NCI-H1092 (cell line): ENCODE measurements at regions not wholly inside any gene's neighbourhood (a gene's known extent, or its start where the extent isn't known, plus 50 kb on each side); places are given as distances from the start of the nearest gene placed in this dataset.
"Not testable (repeated sequence)": the region's sequence is repeated elsewhere in the genome, so short reads cannot be mapped to it uniquely, and the experiment has no call there.

Experiments
- DNase-seq: peaks from one replicate; lab custom pipeline; 2025; lab: John Stamatoyannopoulos, UW

- DNase-seq = no peak
Observed at GRCh38 chr5:88666761-88667495, 216.1 kb downstream of the MEF2C start.

DNA sequence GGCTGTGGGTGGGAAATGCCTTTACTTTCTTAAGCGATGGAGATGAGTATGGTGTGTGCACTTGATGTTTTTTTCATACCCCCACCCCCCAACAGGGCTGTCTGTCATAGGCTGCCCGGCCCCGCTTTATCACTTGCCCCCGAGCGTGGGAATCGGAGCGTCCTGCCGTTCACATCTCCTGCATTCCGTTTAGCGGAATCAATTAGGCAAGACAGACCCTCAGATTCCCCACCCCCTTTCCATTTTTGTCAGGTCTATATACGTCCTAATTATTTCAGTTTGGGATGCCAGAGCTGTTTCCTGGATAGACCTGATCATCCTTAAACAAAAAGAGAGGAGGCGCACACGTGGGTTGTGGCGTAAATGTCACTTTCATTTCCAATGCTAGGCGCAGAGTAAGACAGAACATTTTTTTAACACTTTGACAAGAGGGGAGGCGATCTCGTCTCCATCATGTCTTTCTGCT lies 217.2 kb downstream of the MEF2C start:
- no peak for DNase-seq

DNA sequence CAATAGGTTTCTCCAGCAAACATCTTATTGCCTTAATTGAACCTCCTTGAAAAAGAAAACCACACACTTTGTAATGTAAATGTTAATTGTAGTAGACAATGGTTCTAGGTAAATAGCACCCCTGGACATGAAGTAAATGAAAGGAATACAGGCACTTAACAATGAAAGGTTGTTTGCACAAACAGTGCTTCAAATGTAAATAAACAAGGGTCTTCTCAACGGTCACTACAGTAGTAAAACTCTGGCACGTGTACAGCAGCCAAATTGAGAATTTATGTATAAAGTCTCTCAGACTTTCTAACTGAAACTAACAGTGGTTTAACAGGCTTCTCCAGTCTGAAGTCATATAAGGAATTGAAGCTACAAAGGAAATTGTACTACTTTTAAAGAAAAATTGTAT lies 218.3 kb downstream of the MEF2C start:
- no peak for DNase-seq

DNA sequence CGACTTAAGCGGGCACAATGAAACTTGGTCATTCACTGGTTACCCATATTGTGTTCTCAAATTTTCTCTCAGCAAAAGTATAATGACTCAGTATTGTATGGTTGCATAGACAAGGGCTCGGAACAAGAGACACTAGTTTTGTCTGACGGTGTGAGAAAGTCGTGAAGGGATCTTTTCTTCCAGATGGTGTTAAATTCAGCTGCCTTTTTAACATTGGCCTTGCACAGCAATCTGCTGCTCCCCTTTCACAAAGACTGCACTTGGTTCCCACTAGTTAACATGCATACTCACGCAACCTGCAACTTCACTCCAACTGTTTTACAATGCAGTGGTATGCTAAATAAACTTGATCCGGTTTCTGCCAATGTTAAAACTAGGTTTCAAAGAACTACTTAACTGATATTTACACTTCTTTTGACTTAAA lies 219.2 kb downstream of the MEF2C start:
- no peak for DNase-seq

DNA sequence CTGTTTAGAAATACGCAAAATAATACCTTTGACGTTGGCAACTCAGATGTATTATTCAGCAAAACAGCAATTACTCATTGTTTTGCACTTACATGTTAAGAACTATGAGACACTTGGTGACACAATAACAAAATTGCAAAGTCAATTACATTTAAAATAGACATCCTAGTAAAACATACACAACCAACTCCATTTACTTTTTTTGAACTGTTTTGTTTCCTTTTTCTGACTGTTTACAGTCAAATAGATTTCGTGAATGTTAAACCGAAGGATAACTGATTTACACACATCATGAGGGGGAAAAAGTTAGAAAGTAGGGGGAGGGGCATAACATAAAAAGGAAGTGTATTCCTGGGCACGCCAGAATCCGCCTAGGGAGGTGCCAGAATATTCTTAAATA lies 220.1 kb downstream of the MEF2C start:
- DNase-seq = no peak

DNA sequence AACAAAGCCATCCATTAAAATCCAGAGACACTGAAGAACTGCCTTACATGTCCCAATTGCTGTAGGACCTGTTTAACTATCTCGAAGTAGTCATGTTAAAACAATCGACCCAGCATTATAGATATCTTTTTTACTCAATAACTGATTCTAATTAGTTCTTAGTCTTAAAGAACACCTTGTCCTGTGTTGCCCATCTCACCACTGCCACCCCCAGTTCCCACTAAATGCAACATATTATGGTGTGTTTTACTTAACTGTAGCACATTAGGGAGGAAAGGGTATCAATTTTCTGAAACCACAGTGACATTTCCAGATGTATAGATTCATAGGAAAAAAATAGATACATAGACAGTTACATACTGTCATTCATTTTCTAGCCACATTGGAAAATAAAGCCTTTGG lies 221.2 kb downstream of the MEF2C start:
- no peak for DNase-seq

GRCh38 chr5:88660947-88661805 lies 221.8 kb downstream of the MEF2C start:
- DNase-seq = no peak

DNA sequence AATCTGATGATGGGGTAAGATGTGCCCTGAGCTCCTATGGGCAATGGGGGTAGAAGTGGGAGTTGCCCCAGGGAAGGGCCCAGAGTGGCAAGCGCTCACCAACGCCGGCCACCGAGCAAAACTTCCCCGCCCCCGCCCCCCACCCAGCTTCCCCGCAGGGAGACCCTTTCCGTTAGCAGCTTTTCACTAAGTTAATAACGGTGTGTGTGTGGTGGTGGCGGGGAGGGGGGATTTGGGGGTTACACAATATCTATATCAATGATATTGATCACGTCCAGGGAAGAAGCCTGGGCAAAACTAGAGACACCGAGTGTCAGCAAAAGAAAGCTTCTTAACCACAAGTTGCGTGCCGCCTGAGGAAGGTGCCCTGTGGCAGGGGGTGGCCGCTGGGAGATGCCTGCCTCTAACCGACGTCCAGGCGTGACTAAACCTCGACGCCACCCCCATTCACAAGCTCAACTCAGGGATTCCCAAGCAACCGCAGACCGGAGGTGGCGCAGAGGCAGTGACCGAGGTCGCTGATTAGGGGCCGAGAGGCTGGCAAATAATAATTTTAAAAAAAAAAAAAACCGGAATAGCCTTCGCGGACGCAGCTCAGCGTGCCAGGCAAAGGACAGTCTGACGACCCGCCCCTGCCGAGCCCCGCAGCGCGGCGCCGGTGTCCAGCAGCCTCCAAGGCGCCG lies 222.6 kb downstream of the MEF2C start:
- no peak for DNase-seq

GRCh38 chr5:88659529-88660263 lies 223.3 kb downstream of the MEF2C start:
- DNase-seq = no peak

GRCh38 chr5:88658886-88659285 lies 224.1 kb downstream of the MEF2C start:
- no peak for DNase-seq

GRCh38 chr5:88657906-88658775 lies 224.8 kb downstream of the MEF2C start:
- no peak for DNase-seq

DNA sequence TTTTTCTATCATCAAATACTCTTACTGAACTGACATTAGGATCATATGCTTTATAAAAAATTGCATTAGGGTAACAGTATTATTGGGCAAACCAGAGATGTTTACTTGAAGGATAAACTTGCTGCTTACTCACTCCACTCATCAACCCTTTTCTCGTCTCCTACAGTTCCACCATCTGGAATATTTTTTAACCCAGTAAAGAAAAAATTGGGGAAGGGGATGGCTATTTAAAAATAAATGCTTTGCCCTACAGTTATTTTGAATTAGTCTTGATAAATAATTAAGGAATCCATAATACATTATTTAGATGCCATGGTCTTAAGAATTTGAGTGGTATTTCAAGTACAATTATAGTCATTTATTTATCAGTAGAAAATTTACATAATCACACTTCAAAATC lies 225.8 kb downstream of the MEF2C start:
- no peak for DNase-seq

DNA sequence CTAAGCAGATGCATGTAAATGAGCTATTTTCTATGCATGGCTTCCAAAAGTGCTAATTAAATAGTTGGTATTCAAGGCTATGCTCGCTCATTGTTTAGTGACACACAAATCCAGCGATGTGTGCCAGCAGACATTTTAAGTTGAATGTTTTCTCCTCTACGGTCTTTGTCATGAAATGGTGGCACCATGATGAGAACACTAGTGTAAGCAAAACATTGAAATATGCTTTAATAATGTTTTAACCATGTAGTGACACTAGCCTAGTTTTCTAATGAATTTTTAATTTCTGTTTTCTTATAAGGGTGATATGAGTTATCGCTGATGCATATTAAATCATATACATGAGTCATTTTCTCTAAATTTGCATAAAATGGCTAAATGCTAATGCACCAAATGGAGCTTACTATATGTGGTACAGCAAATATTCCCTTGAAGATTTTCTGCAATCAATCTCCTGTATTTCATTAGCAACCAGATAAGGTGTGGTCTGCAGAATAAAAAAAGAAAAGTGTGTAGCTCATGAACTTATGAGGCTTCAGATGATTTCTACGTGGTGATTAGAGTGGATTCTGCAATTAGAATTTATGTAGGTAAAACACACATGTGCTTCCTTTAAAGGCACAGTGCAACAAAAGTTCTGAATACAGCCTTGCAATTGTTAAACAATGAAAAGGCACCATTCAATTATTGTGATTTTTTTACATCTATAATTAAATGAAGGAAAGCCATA lies 226.6 kb downstream of the MEF2C start:
- DNase-seq = no peak

GRCh38 chr5:88653471-88653870 lies 229.5 kb downstream of the MEF2C start:
- no peak for DNase-seq

- no peak for DNase-seq
Observed at GRCh38 chr5:88647901-88648300, 235.1 kb downstream of the MEF2C start.

- DNase-seq = no peak
Observed at GRCh38 chr5:88646866-88647265, 236.1 kb downstream of the MEF2C start.

DNA sequence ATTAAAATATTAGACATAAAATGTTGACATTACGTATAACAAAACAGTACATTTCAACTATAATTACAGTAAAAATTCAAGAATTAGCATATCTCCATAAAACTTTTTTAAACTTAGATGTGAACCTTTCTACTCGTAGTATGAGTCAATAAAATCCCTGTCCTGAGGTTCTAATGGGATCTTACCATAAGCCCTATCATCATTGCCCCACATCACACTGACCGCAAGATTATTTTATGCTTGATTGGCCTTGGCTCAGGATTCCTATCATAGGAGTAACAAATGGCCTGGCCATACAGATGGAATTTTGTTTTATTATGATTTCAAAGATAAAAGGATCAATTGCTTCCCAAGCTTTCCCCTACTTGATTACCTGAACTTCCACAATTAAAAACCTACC lies 238.3 kb downstream of the MEF2C start:
- no peak for DNase-seq

DNA sequence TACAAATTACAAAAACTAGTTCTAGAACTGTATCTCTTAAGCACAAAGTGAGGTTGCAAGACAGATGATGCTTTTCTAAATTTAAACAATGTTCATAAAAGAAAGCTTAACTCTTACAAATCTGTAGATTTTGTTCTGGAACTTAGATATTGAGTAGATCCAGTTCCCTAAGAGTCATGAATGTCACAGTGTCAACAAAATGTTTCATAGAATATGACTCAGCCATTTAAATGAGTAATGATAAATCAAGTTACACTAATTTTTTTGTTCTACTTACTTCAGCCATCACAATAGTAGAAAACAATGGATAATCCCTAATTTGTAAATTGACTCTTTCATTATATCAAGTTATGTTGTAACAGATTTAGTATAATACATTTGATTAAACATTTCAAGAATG lies 239.7 kb downstream of the MEF2C start:
- no peak for DNase-seq

DNA sequence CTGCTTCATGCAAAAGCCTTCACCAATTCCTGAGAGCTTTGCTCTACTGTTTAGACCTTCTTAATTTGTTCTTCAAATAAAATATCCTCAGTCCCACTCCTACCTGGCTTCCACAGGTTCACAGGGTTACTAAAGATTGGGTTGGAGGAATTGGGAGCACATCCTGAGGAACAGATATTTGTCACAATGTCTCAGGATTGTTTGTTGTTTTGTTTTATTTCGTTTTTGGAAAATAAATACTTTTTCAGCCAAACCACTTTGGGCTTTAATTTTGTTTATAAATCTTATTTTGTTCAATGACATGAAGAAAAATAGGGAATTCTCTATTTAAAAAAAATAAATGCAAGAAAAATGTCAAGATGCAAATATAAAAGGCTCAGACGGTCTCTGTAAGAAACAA lies 249.0 kb downstream of the MEF2C start:
- no peak for DNase-seq

DNA sequence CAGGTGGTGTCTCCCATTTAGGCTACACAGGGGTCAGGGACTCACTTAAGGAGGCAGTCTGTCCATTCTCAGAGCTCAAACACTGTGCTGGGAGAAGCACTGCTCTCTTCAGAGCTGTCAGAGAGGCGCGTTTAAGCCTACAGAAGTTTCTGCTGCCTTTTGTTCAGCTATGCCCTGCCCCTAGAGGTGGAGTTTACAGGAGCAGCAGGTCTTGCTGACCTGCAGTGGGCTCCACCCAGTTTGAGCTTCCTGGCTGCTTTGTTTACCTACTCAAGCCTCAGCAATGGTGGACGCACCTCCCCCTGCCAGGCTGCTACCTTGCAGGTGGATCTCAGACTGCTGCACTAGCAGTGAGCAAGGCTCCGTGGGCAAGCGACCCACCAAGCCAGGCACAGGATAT lies 260.1 kb downstream of the MEF2C start:
- DNase-seq = not testable (repeated sequence)
